ENCODE measurements at regions not wholly inside any gene's neighbourhood (a gene's known extent, or its start where the extent isn't known, plus 50 kb on each side); places are given as distances from the start of the nearest gene placed in this dataset.
"Not testable (repeated sequence)": the region's sequence is repeated elsewhere in the genome, so short reads cannot be mapped to it uniquely, and the experiment has no call there.

DNA sequence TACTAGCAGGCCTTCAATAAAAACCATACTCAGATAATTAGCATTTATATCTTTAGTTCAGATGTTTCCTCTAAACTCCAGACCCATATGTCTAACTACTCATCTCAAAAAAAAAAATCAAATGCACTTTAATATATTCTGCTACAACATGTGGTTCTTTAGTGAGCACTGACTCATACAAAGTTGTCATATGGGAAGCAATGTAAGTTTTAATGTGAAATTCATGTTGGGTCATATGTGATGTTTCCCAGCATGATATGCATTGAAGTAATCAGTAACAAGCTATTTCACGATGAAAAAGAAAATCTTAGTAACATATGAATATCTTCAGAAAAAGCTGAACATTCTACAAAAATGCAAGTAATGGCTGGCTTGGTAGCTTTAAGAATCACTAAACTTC lies 859.7 kb upstream of the ADGRB3 start:
- Mint-ChIP-seq H3K36me3 (ENCODE audit: low read depth) (no peaks in the 10 kb centered on the region), H3K4me3 (no peak overlapping the region), H3K9me3 (peaks cover 6% of the 10 kb centered on the region), H3K27me3 (no peaks in the 10 kb centered on the region), H3K4me1 (ENCODE audit: low read depth) (no peaks in the 10 kb centered on the region), H3K27ac (no peak overlapping the region)
- H3K36me3 ChIP-seq (ENCODE audit: insufficient read depth, low read length), result no peaks in the 10 kb centered on the region
- no peak overlapping the region for H3K4me3 ChIP-seq (ENCODE audit: low read length)
- H3K9me3 ChIP-seq (ENCODE audit: control insufficient read depth in 1 of 2, insufficient read depth in 1 of 2, low read length in 2 of 2), result no peaks in the 10 kb centered on the region
- H3K4me1 ChIP-seq (ENCODE audit: insufficient read depth, low read length), result no peaks in the 10 kb centered on the region
- DNase-seq (no peak), ATAC-seq (ENCODE audit: poor library complexity) (no peak)
- H3K27ac ChIP-seq (ENCODE audit: low read depth in 1 of 2, low read length in 2 of 2), result no peak overlapping the region
- intact Hi-C loops (cut with DNase I, micrococcal nuclease), result no loop called here
- ChIA-PET POLR2A (no interaction called here), CTCF (no interaction called here)
- H3K27me3 ChIP-seq (ENCODE audit: control insufficient read depth in 1 of 2, insufficient read depth in 2 of 2, low read length in 2 of 2), result no peaks in the 10 kb centered on the region
- TF ChIP-seq, protein P1, sequence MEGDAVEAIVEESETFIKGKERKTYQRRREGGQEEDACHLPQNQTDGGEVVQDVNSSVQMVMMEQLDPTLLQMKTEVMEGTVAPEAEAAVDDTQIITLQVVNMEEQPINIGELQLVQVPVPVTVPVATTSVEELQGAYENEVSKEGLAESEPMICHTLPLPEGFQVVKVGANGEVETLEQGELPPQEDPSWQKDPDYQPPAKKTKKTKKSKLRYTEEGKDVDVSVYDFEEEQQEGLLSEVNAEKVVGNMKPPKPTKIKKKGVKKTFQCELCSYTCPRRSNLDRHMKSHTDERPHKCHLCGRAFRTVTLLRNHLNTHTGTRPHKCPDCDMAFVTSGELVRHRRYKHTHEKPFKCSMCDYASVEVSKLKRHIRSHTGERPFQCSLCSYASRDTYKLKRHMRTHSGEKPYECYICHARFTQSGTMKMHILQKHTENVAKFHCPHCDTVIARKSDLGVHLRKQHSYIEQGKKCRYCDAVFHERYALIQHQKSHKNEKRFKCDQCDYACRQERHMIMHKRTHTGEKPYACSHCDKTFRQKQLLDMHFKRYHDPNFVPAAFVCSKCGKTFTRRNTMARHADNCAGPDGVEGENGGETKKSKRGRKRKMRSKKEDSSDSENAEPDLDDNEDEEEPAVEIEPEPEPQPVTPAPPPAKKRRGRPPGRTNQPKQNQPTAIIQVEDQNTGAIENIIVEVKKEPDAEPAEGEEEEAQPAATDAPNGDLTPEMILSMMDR (IDR thresholded peaks at IDR 0.05), result no peak

DNA sequence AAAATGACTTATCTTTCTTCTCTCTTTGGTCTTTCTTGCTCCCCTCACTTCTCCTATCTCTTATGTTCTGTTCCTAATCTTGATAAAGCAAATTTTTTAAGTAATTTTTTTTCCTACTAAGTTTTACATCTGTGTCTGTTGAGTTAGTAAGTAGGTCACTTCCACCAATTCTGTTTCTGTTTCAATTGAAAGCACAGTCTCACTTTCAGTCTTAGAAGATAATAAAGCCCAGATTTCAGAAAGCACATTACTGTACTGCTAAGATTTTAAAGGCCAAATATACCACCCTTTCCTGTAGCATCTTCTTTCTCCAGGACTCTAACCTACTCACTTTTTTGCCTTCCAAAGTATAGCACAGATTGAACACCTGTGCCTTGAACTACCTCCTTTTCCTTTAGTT lies 866.1 kb upstream of the ADGRB3 start:
- DNase-seq (no peak), ATAC-seq (ENCODE audit: poor library complexity) (no peak)
- Histone ChIP-seq H3K27me3 (ENCODE audit: control insufficient read depth in 1 of 2, insufficient read depth in 2 of 2, low read length in 2 of 2) (no peaks in the 10 kb centered on the region), H3K36me3 (ENCODE audit: insufficient read depth, low read length) (no peaks in the 10 kb centered on the region), H3K4me1 (ENCODE audit: insufficient read depth, low read length) (no peaks in the 10 kb centered on the region), H3K4me3 (ENCODE audit: low read length) (no peak overlapping the region), H3K9me3 (ENCODE audit: control insufficient read depth in 1 of 2, insufficient read depth in 1 of 2, low read length in 2 of 2) (no peaks in the 10 kb centered on the region), H3K27ac (ENCODE audit: low read depth in 1 of 2, low read length in 2 of 2) (no peak overlapping the region)
- Mint-ChIP-seq H3K4me3 (no peak overlapping the region), H3K9me3 (peaks cover 14% of the 10 kb centered on the region), H3K27ac (no peak overlapping the region), H3K27me3 (no peaks in the 10 kb centered on the region), H3K36me3 (ENCODE audit: low read depth) (no peaks in the 10 kb centered on the region), H3K4me1 (ENCODE audit: low read depth) (no peaks in the 10 kb centered on the region)
- ChIA-PET CTCF (no interaction called here), POLR2A (no interaction called here)
- intact Hi-C loops (cut with DNase I, micrococcal nuclease), result no loop called here
- TF ChIP-seq, protein P1 (IDR thresholded peaks at IDR 0.05), result no peak

DNA sequence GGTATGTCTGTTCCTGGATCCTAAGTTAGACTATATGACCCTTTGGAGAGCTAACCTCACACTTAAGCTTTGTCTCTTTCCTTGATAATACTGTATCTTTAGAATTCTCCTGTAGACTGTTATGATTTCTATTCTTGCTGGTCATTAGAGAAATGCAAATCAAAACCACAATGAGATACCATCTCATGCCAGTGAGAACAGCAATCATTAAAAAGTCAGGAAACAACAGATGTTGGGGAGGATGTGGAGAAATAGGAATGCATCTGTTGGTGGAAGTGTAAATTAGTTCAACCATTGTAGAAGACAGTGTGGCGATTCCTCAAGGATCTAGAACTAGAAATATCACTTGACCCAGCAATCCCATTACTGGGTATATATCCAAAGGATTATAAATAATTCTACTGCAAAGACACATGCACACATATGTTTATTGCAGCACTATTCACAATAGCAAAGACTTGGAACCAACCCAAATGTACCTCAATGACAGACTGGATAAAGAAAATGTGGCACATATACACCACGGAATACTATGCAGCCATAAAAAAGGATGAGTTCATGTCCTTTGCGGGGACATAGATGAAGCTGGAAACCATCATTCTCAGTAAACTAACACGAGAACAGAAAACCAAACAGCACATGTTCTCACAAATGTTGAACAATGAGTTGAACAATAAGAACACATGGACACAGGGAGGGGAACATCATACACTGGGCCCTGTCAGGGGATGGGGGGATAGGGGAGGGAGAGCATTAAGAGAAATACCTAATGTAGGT lies 867.8 kb upstream of the ADGRB3 start:
- H3K27ac ChIP-seq (ENCODE audit: low read depth in 1 of 2, low read length in 2 of 2); ATAC-seq (ENCODE audit: poor library complexity); DNase-seq; H3K36me3 Mint-ChIP-seq (ENCODE audit: low read depth); H3K4me3 ChIP-seq (ENCODE audit: low read length); H3K4me1 ChIP-seq (ENCODE audit: insufficient read depth, low read length); CTCF ChIA-PET; H3K27ac Mint-ChIP-seq; H3K4me1 Mint-ChIP-seq (ENCODE audit: low read depth); intact Hi-C loops (cut with DNase I, micrococcal nuclease); H3K9me3 ChIP-seq (ENCODE audit: control insufficient read depth in 1 of 2, insufficient read depth in 1 of 2, low read length in 2 of 2); H3K27me3 ChIP-seq (ENCODE audit: control insufficient read depth in 1 of 2, insufficient read depth in 2 of 2, low read length in 2 of 2); H3K36me3 ChIP-seq (ENCODE audit: insufficient read depth, low read length); POLR2A ChIA-PET; H3K27me3 Mint-ChIP-seq; H3K4me3 Mint-ChIP-seq: not testable (repeated sequence)
- peaks cover 14% of the 10 kb centered on the region for H3K9me3 Mint-ChIP-seq

DNA sequence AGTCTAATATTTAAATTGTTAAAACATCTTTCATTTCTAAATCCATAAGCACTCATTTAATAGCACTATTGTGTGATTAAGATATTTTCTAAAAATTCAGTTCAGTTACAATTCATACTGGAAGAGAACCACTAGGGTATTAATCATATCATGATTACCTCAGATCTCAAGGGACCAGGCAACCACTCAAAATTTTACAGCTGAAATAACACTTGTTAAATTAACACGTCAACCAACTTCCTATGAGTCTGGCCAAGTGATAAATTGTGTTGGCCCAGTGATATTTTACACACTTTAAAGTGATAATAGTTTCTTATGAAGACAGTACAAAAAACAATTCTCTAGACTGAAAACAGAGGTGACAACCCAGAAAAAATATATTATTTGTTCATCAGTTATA lies 869.0 kb upstream of the ADGRB3 start:
- Histone ChIP-seq H3K9me3 (ENCODE audit: control insufficient read depth in 1 of 2, insufficient read depth in 1 of 2, low read length in 2 of 2) (no peaks in the 10 kb centered on the region), H3K36me3 (ENCODE audit: insufficient read depth, low read length) (no peaks in the 10 kb centered on the region), H3K27me3 (ENCODE audit: control insufficient read depth in 1 of 2, insufficient read depth in 2 of 2, low read length in 2 of 2) (no peaks in the 10 kb centered on the region), H3K4me3 (ENCODE audit: low read length) (no peak overlapping the region), H3K4me1 (ENCODE audit: insufficient read depth, low read length) (no peaks in the 10 kb centered on the region), H3K27ac (ENCODE audit: low read depth in 1 of 2, low read length in 2 of 2) (no peak overlapping the region)
- Mint-ChIP-seq H3K9me3 (peaks cover 9% of the 10 kb centered on the region), H3K27me3 (no peaks in the 10 kb centered on the region), H3K27ac (no peak overlapping the region), H3K36me3 (ENCODE audit: low read depth) (no peaks in the 10 kb centered on the region), H3K4me1 (ENCODE audit: low read depth) (no peaks in the 10 kb centered on the region), H3K4me3 (no peak overlapping the region)
- intact Hi-C loops (cut with DNase I, micrococcal nuclease), result no loop called here
- ATAC-seq (ENCODE audit: poor library complexity) (no peak), DNase-seq (no peak)
- TF ChIP-seq, protein P1 (IDR thresholded peaks at IDR 0.05), result no peak
- ChIA-PET POLR2A (no interaction called here), CTCF (no interaction called here)
